ENCODE measurements at regions not wholly inside any gene's neighbourhood (a gene's known extent, or its start where the extent isn't known, plus 50 kb on each side); places are given as distances from the start of the nearest gene placed in this dataset.

DNA sequence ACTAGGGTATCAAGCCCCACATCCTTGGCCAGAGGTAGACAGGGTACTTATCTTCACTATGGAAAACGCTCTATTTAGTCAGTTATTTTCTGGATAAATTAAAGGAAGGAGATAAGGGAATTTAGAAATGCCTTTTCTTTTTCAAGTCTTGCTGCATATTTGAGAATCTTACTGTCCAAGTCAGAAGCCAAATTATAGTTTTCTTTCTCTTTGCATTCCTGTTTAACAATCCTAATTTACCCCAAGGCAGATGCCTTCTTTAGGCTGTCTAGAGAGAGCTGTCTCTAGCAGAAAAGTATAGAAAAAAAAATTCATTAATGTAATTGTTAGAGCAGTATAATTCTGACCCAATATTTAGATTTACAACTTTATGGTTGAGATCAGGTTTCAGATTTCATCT, 64.4 kb upstream of the TBC1D5 start:
- DNase-seq (ENCODE audit: low read depth): no peak
- no peak overlapping the region for H3K4me3 ChIP-seq (ENCODE audit: low read depth, low read length)
- TF ChIP-seq, protein P1, sequence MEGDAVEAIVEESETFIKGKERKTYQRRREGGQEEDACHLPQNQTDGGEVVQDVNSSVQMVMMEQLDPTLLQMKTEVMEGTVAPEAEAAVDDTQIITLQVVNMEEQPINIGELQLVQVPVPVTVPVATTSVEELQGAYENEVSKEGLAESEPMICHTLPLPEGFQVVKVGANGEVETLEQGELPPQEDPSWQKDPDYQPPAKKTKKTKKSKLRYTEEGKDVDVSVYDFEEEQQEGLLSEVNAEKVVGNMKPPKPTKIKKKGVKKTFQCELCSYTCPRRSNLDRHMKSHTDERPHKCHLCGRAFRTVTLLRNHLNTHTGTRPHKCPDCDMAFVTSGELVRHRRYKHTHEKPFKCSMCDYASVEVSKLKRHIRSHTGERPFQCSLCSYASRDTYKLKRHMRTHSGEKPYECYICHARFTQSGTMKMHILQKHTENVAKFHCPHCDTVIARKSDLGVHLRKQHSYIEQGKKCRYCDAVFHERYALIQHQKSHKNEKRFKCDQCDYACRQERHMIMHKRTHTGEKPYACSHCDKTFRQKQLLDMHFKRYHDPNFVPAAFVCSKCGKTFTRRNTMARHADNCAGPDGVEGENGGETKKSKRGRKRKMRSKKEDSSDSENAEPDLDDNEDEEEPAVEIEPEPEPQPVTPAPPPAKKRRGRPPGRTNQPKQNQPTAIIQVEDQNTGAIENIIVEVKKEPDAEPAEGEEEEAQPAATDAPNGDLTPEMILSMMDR (IDR thresholded peaks at IDR 0.05; ENCODE audit: insufficient read depth, low read length): no peak

GRCh38 chr3:17806201-17806600, 63.8 kb upstream of the TBC1D5 start:
- TF ChIP-seq, protein P1 (IDR thresholded peaks at IDR 0.05; ENCODE audit: insufficient read depth, low read length): no peak
- DNase-seq (ENCODE audit: low read depth): no peak

GRCh38 chr3:17805461-17805940, 63.1 kb upstream of the TBC1D5 start:
- DNase-seq (ENCODE audit: low read depth): no peak
- TF ChIP-seq, protein P1 (IDR thresholded peaks at IDR 0.05; ENCODE audit: insufficient read depth, low read length): no peak
- no peak overlapping the region for H3K4me3 ChIP-seq (ENCODE audit: low read depth, low read length)

More at GRCh38 chr3:17806201-17806600, 63.8 kb upstream of the TBC1D5 start:
- H3K4me3 ChIP-seq (ENCODE audit: low read depth, low read length): no peak overlapping the region

- H3K4me3 ChIP-seq (ENCODE audit: low read depth, low read length): no peak overlapping the region
- no peak for DNase-seq (ENCODE audit: low read depth)
- TF ChIP-seq, protein P1 (IDR thresholded peaks at IDR 0.05; ENCODE audit: insufficient read depth, low read length): no peak
Measured at GRCh38 chr3:17802950-17803349, 60.5 kb upstream of the TBC1D5 start.

DNA sequence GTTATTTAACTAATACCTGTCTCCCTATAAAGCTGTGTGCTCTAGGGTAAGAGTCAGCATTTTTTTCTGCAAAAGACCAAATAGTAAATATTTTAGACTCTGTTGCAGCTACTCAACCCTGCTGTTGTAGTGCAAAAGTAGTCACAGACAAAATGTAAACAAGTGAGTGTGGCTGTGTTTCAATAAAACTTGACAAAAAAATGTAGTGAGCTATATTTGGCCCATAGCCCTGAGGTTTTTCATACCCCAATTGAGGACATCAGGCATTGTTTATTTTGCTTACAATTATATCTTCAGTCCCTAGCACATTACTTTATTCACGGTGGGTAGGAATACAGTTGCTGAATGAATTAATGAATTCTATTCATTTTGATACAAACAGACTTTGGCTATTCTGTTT, 58.7 kb upstream of the TBC1D5 start:
- TF ChIP-seq, protein P1 (IDR thresholded peaks at IDR 0.05; ENCODE audit: insufficient read depth, low read length): no peak
- DNase-seq (ENCODE audit: low read depth): no peak
- no peak overlapping the region for H3K4me3 ChIP-seq (ENCODE audit: low read depth, low read length)

DNA sequence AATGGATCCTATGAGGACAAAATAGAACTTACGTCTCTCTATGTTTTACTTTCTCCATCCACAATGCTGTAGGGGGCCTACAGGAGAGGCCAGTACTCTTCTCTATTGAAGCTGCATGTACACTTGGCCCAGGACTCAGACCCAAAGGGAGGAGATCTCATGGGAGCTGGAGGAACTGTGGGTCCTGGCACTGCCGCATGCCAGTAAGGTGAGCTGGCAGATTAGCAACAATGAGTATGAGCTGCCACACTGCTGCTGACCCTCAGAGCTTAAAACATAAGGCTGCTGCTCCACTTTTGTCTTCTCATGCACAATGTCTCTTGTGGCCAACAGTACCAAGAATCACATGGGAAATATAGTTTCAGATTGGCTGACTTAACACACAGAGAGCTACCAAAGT, 57.8 kb upstream of the TBC1D5 start:
- H3K4me3 ChIP-seq (ENCODE audit: low read depth, low read length): no peak overlapping the region
- TF ChIP-seq, protein P1 (IDR thresholded peaks at IDR 0.05; ENCODE audit: insufficient read depth, low read length): no peak
- DNase-seq (ENCODE audit: low read depth): peak; percentile 7

DNA sequence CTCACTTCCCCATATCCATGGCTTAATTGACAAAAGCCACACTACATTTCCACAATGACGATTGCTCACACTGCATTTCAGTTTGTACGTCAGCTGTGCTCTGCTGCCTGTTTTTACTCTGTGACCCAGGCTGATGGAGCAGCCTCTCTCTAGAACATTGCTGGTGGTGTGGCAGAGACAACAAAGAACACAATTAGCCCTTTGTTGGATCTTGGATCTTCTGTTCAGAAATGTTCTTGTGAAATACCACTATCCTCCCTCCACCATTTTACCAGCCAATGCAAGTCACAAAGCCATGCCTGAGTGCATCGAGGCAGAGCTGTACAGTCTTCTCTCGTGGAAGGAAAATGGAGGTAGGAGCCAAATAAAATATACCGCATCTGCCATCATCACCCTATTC, 56.9 kb upstream of the TBC1D5 start:
- no peak overlapping the region for H3K4me3 ChIP-seq (ENCODE audit: low read depth, low read length)
- no peak for DNase-seq (ENCODE audit: low read depth)
- TF ChIP-seq, protein P1 (IDR thresholded peaks at IDR 0.05; ENCODE audit: insufficient read depth, low read length): no peak
